PC-3 (cell line): ENCODE measurements at regions not wholly inside any gene's neighbourhood (a gene's known extent, or its start where the extent isn't known, plus 50 kb on each side); places are given as distances from the start of the nearest gene placed in this dataset.

Experiments
- EZH2 ChIP-seq: fragments of 300-600 bp; sonication (generic); IDR thresholded peaks from one replicate; pipeline ENCODE4 v1.6.1; 2017; ENCODE audit warnings: antibody characterized with exemption, mild to moderate bottlenecking, low read length; ENCODE audit not compliant: unreplicated experiment
- EZH2phosphoT487 ChIP-seq: fragments of 300-600 bp; sonication (generic); IDR thresholded peaks from 2 replicates; pipeline ENCODE4 v1.6.1; 2018; ENCODE audit warnings: mild to moderate bottlenecking, antibody characterized with exemption, low read length, borderline replicate concordance
- TF ChIP-seq, protein P1 (sequence below): fragments of 300-600 bp; sonication (generic); conservative IDR thresholded peaks from 2 replicates; pipeline ENCODE4 v1.5.1; 2017; ENCODE audit warnings: antibody characterized with exemption, low read depth, mild to moderate bottlenecking, low read length

DNA sequence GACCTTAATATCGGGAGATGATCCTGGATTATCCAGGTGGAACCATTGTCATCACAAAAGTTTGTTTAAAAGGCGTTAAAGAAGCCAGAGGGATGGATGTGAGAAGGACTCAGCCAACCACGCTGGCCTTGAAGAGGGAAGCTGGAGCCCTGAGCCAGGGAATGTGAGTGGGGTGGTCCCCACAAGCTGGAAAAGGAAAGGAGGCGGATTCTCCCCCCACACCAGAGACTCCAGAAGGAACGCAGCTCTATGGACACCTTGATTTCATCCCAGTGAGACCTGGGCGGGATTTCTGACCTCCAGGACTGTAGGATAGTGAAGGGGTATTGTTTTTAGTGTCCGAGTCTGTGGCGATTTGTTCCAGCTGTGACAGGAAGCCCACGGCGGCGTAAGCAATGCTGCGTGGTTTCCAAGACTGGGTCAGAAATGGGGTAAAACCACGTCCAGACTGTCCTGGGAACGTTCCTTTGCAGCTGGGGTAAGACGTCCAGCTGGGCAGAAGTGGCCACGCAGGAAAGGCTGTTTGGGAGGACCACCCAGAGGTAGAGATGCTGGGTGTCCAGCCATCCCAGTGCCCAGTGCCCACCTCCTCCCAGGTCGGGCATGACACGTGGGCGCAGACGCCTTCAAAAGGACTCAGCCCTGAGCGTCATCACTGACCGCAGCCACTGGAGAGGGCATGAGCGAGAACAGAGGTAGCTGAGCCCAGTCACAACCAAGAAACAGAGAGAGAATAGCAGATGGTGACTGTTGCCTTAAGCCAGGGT, 125.4 kb upstream of the USP29 start:
- TF ChIP-seq, protein P1, sequence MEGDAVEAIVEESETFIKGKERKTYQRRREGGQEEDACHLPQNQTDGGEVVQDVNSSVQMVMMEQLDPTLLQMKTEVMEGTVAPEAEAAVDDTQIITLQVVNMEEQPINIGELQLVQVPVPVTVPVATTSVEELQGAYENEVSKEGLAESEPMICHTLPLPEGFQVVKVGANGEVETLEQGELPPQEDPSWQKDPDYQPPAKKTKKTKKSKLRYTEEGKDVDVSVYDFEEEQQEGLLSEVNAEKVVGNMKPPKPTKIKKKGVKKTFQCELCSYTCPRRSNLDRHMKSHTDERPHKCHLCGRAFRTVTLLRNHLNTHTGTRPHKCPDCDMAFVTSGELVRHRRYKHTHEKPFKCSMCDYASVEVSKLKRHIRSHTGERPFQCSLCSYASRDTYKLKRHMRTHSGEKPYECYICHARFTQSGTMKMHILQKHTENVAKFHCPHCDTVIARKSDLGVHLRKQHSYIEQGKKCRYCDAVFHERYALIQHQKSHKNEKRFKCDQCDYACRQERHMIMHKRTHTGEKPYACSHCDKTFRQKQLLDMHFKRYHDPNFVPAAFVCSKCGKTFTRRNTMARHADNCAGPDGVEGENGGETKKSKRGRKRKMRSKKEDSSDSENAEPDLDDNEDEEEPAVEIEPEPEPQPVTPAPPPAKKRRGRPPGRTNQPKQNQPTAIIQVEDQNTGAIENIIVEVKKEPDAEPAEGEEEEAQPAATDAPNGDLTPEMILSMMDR = no peak
- TF ChIP-seq EZH2phosphoT487 (no peak), EZH2 (no peak)
